Medulla oblongata (tissue), 1 donor: ENCODE measurements at regions not wholly inside any gene's neighbourhood (a gene's known extent, or its start where the extent isn't known, plus 50 kb on each side); places are given as distances from the start of the nearest gene placed in this dataset.

Experiments
- DNase-seq: peaks from one replicate; pipeline ENCODE4 v3.0.0-alpha.2; 2015; ENCODE audit errors: extremely low spot score

GRCh38 chr22:47587861-47588577, 825.6 kb downstream of the TBC1D22A start:
- no peak for DNase-seq

DNA sequence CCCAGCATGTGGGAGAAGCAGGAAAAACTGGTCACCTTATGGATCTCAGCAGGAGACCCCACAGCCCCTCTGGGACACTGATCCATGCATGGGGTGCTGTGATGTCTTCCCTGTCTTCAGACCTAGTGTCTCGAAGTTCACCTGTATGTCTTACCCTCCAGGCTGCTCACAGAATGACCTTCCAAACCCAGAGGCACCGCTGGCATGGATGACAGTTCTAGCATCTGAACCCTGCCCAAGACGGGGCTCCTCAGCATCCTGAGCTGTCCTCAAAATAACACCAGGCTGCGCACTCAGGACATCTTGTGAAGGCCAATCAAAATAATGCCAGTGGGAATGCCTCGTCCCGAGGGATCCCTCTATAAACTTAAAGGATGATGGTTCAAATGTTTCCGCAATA, 824.9 kb downstream of the TBC1D22A start:
- no peak for DNase-seq

DNA sequence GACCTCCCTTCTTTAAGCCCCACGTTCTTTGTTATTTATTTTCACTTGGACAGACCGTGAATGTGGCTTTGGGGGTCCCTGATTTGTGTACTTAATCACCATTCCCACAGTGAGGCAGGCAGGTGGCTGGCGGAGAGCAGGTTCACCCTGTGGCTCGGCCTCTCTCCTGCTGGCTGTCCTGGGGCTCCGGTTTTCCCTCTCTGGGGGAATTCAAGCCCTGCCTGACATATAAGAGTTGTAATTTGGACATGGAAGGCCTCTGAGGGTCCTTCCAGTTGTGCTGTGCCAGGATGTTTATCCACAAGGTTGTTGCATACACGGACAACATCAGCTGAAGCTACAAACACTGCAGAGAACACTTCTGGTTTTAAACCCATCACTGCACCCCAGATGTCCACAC, 824.5 kb downstream of the TBC1D22A start:
- DNase-seq = no peak

DNA sequence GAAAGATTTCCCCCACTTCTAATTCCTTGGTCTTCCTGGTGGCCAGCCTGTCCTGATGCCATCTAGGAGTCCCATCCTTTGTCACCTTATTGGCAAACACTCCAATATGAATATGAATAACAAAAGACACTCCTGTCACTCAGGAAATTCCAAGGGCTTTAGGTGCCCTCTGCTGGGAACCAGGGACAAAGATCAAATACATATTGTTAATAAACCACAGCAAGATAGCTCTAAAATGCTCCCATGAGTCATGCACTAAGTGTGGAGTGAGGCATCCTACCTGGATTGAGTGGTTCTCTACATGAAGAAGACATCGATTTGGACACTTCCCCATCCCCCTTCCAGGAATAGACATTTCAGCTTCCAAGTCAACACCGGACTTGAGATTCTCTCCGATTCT, 823.6 kb downstream of the TBC1D22A start:
- DNase-seq = no peak

DNA sequence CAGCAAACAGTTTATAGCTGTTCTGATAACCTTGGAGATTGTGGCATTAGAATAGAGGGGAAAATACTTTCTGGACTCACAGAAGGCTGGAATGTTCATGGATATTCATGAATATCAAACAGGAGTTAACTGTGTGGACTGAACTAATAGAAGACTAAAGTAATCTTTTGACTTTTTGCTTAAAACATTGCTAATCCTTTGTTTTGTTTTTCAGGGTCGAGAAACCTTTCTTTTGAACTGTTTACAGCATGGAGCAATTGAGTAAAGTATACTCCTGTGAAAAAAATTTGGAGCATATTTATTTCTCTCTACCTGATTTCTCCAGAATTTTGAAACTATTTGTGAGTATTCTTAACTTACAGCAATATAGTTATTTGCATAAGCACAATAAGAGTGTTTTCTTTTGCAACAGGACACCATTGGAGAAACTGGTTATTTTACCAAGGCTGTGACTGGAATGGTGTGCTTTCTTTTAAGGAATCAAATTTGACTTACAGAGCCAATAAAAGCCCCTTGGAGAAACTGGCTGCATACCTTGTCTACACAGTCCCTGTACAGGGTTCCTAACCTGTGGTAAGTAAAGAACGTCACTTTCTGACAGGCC, 821.6 kb downstream of the TBC1D22A start:
- DNase-seq = no peak

DNA sequence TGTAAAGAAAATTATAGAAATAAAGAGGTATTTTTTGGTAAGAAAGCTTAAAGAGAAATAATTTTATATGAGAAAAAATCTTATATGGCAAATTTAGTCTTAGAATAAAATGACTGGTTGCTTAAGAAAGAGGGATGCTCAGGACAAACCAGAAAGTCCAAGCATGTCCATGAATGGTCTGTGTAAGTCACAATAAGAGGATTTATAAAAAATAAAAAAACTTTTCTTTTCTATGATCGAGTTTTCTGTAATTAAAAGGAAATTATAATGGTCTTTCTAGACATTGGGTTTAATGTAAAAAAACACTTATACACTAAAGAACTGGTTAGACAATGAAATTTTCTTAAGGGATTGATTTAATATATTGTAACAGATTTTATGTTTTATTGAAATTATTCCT, 819.6 kb downstream of the TBC1D22A start:
- no peak for DNase-seq

- no peak for DNase-seq
Measured at GRCh38 chr22:47580121-47580520, 817.7 kb downstream of the TBC1D22A start.

- DNase-seq = no peak
Measured at GRCh38 chr22:47576908-47577307, 814.5 kb downstream of the TBC1D22A start.

DNA sequence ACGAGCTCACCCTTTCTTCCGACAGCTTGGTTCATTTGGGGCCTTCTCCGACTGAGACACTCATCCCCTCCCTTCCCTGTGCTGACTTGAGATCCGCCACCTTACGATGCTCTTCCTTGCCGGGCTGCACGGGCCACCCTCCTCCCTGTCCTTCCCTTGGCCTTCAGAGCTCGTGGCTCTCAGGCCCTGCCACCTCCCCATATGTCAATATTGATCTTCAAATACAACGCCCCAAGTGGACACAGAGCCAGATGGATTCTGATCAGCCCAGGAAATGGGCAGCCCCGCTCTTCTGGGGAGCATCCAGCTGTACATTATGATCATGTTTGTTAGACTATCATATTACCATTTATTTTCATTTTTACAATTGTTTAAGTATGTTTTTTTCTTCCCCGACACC, 812.8 kb downstream of the TBC1D22A start:
- DNase-seq = no peak

DNA sequence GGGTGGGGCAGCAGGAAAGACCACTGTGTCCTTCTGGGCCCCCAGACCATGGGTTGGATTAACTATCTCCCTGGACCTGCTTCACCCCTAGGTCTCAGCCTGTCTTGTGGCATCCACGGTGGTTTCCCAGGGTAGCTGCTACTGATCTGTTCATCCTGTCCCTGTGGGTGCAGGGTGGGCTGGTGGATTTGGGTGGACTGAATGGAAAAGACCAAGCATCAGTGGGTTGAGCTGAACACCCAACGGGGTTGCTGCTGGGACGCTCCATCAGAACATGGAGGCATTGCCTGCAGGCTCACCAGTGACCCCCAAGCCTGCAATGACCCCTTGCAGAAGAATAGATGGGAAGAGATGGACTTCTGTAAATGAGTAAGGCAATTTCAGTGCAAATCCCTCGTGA, 812.1 kb downstream of the TBC1D22A start:
- no peak for DNase-seq

- no peak for DNase-seq
Measured at GRCh38 chr22:47573141-47573540, 810.7 kb downstream of the TBC1D22A start.

DNA sequence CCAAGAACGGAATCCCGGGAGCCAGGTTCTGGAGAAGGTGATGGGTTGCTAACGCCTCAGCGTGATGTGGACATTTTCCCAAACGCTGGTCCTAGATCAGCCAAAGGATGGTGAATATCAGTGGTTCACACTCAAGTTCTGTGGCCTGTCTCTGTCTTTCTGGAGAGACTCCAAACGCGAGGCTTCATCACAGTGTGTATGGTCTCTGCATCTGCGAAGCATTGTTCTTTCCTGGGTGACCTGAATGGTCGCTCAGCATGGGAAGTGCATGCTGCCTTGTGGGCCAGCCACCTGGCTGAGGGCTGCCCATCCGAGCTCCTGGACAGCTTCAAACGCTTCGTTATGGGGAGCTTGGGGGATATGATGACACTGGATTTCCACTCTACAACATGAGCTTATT, 810.0 kb downstream of the TBC1D22A start:
- no peak for DNase-seq

DNA sequence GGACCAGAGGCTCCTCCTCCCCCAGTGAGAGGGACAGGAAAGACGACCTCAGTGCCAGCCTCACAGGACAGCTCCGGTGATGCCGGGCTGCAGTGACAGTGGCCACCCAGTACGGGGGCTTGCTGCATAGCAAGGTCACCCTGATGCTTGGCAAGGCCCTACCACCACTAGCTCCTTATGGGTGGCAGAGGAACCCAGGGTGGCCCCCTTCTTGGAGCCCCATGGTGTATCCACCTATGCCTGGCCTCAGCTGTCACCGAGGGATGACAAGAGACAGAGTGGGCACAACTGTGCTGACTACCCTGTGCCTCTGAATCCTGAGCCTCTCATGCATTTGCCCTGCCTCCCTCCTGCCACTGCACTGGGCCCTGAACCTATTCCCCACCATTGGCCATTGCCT, 809.2 kb downstream of the TBC1D22A start:
- DNase-seq = no peak

- no peak for DNase-seq
Measured at GRCh38 chr22:47570851-47571250, 808.4 kb downstream of the TBC1D22A start.

- no peak for DNase-seq
Measured at GRCh38 chr22:47570300-47570685, 807.8 kb downstream of the TBC1D22A start.

- DNase-seq = no peak
Measured at GRCh38 chr22:47569389-47570299, 807.2 kb downstream of the TBC1D22A start.

DNA sequence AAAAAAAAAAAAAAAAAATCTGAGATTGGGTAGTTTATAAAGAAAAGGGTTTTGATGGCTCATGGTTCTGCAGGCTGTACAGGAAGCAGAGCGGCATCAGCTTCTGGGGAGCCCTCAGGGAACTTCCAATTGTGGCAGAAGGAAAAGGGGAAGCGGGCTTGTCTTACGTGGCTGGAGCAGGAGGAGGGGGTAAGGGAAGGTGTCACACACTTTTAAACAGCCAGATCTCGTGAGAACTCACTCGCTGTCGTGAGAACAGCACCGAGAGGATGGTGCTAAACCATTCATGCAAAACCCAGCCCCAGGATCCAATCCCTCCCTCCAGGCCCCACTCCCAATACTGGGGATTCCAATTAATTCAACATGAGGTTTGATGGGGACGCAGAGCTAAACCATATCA, 806.2 kb downstream of the TBC1D22A start:
- DNase-seq = no peak

DNA sequence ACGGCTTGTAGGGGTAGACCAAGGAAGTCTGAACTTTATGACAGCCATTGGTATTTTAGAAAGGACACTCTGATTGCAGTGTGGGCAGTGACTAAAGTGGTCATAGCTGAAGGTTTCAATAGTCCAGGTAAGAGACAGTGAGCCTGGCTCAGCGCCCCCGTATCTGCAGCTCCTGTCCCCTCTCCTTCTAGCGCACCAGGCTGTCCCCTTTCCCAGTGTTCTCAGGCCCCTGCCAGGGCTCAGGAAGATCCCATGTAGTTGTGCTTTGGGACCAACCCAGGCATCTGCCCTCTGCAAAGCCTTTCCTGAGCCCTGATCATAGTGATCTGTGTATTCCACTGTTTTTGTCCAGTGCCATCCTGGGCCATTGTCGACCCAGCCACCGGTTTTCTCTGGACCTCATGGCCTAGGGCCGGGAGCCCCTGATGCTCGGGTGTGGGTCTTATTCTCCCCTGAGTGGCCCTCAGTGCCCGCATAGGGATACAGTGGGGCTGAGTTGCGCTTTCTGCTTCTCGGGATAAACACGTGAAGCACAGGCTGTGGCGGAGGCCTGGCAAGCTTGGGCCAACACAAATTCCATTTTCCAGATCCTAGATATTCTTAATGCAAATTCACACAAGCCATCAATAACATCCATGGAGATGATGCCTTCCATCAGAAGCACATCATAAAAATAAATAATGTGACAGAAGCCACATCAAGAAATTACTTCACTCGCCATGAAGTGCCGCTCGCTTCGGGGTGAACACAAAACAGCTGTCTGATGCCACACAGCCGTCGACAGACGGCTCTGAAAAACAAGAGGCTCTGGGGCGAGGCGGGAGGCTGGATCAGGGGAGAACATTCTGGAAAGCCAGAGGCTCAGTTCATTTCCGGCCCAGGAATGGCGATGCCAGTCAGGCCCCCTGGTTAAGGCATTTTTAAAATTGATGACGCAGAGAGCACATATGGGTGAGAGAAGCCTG, 805.0 kb downstream of the TBC1D22A start:
- no peak for DNase-seq

GRCh38 chr22:47566491-47566890, 804.0 kb downstream of the TBC1D22A start:
- no peak for DNase-seq

DNA sequence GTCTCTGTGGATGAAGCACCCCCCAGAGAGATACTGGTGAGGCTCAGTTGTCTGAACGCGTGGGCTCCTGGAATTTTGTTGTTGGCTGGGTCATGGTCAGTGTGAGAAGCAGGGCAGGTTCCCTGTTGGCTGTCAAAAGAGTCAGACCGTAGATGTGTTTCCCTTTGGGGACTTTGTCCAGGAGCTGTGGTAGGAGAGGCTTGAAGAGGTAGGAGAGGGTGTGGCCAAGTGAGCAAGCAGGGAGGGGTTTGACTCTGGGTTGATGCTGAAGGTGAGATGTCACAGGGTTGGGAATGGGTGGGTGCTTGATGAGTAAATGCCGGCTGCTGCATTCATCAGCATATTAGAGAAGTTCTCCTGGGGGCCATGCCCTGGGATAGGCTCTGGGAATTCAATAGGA, 803.2 kb downstream of the TBC1D22A start:
- no peak for DNase-seq

- no peak for DNase-seq
Measured at GRCh38 chr22:47564651-47565434, 802.4 kb downstream of the TBC1D22A start.
